Skin of body (tissue), 1 donor: ENCODE measurements at regions not wholly inside any gene's neighbourhood (a gene's known extent, or its start where the extent isn't known, plus 50 kb on each side); places are given as distances from the start of the nearest gene placed in this dataset.
"Not testable (repeated sequence)": the region's sequence is repeated elsewhere in the genome, so short reads cannot be mapped to it uniquely, and the experiment has no call there.

Source experiments
- DNase-seq: peaks from one replicate; lab custom pipeline; 2025; lab: John Stamatoyannopoulos, UW

DNA sequence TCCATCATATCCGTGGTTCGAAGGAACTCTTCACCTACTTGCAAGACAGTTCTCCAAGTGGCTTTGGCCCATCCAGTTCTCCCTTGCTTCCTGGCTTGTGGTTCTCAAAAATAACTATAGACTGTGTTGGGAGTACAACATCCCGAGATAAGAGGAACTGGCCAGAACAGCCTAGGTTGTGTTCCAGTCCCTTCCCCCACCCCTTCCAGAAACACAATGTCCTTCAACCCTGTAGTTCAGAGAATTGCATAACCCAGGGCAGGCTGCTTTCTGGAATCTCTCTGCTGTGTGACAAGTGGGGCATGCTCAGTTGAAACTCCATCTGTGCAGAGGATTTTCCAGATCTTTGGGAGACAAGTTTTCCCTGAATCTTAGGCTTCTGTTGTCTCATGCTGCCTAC is 206.5 kb downstream of the PCDH10 start:
- DNase-seq = no peak

DNA sequence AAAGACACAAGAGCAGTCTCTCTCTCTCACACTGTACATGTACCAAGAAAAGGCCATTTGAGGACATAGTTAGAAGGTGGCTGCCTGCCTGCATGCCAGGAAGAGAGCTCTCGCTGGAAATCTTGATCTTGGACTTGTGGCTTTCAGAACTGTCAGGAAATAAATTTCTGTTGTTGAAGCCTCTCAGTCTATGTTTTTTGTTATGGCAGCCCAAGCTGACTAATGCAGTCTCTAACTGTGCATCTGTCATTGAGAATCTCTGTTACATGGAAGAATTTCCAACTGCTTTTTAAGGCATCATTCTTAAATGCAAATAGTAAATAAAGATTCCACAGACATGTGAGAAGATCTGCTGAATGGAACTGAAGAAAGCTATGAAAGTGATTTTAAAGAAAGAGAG is 198.3 kb downstream of the PCDH10 start:
- DNase-seq = no peak

DNA sequence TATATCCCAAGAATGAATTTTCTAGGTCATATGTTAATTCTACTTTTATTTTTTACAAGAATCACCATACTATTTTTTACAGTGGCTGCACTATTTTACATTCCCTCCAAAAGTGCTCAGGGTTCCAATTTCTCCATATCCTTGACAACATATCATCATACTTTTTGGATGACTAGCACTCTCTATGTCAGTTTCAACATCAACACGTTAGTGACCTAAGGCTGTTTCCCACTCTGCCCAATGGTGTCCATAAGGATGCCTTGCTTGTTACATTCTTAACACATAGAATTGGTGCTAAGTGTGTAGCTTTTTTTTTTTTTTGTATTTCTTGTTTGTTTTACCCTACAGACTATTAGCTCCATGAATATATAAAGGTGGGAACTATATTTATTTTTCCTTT is 175.4 kb downstream of the PCDH10 start:
- no peak for DNase-seq

DNA sequence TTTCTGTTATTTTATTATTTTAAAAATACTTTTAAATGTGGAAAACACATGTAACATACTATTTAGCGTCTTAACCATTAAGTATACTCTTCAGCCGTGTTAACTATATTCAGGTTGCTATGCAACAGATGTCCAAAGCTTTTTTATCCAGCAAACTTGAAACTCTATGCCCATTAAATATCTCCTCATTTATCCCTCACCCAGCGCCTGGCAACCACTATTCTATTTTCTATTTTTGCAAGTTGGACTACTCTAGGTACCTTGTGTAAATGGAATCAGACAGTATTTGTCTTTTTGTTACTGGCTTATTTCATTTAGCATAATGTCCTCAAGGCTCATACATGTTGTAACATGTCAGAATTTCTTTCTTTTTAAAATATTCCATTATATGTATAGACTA is 174.6 kb downstream of the PCDH10 start:
- no peak for DNase-seq

DNA sequence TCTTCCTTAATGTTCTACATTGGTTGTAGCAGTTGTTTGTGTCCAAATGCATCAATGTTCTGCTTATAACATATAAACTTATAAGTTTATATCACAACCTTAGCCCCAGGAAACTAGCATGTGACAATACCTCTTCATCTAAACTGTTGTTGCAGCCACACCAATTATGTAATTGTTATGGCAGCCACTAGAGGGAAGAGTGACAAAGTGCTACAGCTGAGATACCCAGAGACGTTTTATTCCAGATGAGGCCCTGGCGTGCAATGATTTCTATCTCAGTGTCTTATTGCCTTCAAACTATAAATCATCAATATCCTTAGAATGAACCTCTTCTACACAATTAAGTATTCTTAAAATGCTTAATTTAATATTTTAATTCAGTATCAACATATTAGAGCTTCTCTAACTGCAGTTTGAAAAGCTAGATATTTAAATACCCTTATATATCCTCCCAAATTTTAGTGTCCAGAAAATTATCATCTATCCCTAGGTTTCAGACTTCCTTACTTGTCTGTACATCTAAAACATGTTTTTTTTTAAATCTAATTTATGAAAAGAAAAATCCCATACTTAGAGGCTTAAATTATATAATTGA is 171.6 kb downstream of the PCDH10 start:
- no peak for DNase-seq

DNA sequence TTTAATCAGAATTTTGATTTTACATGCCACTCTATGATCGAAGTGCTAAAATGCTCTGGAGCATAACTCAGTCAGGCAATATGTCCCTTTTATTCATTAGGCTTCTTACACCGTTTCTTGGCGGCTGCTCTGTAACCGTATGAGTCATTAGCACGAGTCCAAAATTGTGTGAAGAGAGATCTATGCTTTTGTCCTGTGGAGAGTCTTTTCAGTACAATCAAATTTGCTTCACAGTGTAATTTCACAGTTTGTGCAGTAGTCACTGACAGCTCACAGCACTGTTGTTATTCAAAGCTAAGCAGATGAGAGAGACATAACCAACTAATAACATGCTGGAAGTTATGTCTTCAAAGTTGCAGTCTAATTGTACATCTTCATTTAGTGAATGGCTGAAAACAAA is 167.8 kb downstream of the PCDH10 start:
- DNase-seq = no peak

DNA sequence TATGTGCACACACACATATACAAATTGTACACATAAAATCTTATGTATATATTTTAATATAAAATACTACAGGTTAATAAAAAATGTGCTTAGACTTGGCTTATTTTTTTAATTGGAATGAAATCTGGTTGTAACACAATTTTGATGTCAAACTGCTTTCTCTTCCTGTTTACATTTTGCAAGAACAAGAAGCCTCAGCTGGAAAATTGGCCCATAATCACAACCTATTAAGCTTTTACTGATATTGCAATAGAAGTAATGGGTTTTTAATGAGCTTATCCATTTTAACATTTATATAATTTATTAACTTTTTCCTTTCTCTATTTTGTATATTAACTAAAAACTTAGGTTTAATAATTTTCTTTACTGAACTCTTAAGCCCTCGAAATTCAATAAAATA is 165.9 kb downstream of the PCDH10 start:
- DNase-seq = no peak

DNA sequence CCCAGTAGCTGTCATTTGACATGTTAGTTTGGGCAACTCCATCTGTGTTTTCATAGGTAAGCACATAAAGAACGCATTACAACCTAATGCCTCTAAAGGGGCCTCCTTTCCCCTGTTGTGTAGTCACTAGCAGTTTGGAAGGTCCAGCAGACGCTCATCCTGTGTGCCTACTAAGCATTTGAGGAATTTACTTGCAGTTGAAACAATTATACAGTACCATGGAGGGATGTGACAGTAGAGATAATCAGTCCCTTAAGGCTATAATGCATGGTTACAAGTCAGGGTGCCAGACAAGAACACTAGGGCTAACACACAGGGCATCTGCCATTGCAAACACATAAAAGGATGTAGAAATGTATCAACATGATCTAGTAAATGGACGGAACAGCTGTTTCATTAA is 138.3 kb downstream of the PCDH10 start:
- DNase-seq = no peak

DNA sequence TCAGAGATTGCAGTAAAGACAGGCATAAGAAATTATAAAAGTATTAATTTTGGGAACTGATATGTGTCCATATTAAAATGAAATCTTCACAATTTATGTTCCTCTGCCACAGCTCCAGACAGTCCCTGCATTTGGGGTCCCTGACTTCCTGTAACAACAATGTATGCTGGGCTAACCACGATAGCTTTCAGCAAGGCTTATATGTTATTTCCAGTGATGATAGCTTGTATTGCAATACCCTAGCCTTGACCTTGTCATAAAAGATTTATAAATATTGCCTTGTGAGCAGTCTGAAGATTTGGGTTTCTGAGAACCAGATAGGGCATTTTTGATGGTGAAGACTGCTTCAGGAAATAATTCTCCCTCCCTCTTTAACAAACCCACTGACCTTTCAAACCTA is 129.5 kb downstream of the PCDH10 start:
- no peak for DNase-seq

DNA sequence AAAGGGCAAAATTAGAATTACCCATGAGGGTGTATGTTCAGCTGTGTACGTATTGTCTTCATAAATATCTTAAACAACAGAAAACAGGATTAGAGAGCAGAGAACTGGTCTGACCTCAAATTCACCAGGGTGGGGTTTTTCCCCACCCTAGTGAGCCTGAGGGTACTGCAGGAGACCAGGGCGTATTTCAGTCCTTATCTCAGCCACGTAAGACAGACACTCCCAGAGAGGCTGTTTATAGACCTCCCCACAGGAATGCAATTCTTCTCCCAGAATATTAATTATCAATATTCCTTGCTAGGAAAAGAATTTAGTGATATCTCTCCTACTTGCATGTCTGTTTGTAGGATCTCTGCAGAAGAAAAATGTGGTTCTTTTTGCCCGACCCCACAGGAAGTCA is 128.8 kb downstream of the PCDH10 start:
- not testable (repeated sequence) for DNase-seq

DNA sequence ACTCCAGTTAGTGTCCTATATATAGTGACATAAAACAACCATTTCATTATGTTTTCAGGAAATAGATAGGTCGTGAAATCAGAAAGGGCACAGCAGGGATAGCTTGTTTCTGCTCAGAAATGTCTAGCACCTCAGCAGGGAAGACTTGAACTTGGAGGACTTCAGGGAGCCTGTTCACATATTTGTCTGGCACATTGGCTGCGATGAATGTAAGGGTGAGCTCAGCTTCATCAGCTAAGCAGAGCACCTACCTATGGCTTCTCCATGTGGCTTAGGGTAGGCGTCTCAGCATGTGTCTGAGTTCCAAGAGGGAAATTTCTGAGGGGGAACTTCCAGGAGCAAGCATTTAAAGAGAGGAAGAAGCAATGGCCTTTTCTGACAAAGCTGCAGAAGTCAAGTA is 126.2 kb downstream of the PCDH10 start:
- DNase-seq = no peak

DNA sequence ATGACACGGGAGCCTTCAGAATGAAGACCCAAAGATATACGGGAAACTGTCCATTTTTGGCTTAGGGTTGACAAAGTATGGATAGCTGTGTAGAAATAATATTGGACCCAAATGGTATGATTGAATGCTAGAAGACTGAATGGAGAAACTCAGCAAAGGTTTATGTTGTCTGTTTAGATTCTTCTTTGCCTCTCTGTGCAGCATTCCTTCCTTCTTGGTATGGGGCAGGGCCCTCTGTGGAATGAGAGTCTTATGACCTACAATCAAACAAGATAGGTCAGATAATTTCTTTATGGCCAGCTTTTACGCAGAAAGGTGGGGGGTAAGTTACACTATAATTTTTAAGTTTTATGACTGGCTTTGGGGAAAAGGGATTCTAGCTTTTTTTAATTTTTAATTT is 124.3 kb downstream of the PCDH10 start:
- no peak for DNase-seq

DNA sequence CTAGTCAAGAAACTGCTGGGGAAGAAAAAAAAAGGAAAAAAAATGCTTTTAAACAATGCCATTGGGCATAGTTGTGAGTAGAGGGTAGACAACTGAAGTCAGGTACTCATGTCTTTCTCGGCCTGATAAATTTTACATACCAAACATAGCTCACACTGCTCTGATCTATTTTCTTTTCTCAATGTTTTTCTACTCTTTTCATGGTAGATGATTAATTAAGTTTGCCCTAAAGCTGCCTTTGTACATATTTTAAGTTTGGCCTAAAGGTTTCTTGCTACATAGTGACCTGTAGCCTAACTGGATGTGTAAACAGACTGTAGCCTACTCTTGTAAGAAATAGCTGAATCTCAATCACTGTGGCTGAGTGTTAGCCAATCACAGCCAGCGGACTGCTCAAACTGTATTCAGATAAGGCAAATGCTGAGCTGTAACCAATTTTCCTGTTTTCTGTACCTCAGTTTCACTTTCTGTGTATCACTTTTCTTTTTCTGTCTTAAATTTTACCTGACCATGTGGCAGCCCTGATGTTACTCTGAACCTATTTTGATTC is 121.0 kb downstream of the PCDH10 start:
- no peak for DNase-seq

DNA sequence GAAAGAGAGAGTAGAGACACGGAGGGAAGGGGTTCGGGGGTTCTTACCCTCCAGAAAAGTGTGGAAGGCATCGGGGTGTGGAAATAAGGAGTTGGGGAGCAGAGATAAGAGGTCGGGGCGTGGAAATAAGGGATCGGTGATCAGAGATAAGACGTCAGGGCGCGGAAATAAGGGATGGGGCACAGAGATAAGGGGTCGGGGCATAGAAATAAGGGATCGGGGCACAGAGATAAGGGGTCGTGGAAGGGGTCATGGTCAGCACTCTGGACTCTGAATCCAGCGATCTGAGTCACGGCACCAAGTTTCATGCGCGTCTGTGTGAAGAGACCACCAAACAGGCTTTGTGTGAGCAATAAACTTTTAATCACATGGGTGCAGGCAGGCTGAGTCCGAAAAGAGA is 119.1 kb downstream of the PCDH10 start:
- DNase-seq = no peak

DNA sequence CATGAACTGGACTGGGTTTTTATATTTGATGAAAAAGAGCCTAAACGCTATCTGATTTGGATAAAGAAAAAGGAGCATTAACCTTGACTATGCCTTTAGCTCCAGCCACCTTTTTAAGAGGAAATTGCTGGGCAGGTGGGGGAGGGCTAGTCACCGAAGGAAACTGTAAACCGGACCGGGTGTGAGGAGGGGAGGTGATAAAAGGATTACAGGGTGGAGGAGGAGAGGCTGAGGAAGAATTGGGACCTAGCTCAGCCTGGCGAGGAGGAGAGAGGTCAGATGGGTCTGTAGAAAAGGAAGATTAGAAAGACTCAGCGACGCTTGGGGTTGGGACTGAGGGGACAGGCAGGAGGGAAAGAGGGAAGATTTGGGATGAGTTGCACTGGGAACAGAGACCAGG is 118.4 kb downstream of the PCDH10 start:
- DNase-seq = not testable (repeated sequence)

DNA sequence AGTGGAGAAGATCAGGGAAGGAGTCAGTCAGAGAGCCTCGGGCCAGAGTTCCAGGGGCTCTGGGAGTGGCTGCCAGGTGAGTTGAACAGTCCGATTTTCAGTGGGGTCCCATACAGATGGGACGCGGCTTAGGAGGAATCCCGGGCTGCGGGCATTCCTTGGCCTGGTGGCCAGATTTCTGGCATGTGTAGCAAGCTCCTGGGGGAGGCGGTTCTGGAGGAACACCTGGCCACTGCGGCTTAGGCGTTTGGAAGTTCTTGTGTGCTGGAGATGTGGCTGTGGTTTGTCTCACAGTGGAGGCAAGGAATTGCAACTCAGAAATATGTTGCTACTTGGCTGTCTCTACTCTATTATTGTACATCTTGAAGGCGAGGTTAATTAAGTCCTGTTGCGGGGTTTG is 117.9 kb downstream of the PCDH10 start:
- not testable (repeated sequence) for DNase-seq

DNA sequence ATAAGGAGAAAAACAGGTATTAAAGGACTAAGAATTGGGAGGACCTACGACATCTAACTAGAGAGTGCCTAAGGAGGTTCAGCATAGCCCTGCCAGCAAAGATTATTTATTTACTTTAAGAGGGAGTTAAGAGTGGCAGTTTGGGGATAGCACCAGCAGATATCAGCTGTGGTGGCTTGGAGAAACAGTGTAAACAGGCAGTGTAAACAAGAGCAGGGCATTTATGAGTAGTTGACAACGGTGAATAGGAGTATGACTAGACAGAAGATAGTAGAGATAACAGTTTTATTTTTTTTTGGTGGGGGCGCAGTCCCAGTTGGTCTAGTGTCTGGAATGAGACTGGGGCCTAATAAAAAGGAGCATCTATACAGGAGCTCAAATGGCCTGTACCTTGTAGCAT is 115.2 kb downstream of the PCDH10 start:
- DNase-seq = not testable (repeated sequence)

DNA sequence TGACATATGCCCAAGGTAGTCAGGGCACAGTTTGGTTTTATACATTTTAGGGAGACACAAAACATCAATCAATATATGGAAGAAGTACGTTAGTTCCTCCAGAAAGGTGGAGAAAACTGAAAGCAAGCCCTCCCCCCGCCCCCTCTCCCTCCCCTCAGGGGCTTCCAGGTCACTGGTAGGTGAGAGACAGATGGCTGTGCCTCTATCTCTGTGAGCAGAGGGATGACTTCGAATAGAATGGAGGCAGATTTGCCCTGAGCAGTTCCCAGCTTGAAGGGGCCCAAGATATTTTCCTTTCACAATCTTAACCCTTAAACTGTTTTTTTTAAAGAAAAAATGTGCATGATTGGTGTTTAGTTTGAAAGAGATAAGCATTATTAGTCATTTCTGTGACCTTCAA is 114.0 kb downstream of the PCDH10 start:
- no peak for DNase-seq

DNA sequence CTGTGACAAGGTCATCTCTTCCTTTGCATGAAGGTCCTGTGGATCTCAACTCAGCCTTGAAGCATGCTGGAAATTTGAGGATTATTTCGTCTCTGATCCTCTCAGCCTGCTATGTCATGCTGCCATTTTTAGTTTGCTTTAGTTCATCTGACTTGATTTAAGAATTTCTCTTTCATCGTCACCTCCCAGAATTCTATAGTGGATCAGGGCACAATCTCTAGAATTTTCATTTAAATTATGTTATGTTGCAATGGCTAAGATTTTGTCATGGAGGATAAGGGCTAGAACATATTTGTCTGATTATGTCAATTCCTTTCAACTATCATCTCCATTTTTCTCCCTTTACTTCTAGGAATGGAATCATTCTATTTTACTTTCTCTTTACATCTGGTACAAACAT is 98.8 kb downstream of the PCDH10 start:
- no peak for DNase-seq

DNA sequence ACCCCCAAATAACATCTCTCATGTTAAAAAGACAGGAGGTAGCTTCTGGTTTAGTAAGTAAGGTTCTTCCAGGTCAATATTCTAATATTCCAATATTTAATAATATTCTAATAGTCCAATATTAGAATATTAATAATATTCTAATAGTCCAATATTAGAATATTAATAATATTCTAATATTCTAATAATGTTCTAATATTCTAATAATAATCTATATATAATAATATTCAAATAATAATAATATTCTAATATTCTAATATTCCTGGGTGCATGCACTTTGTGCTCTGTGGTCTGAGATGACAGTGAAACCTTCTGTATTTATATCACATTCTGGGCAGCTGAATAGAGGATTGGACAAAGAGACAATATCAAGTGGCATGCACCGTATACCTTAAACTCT is 96.1 kb downstream of the PCDH10 start:
- no peak for DNase-seq
